ENCODE measurements at regions not wholly inside any gene's neighbourhood (a gene's known extent, or its start where the extent isn't known, plus 50 kb on each side); places are given as distances from the start of the nearest gene placed in this dataset.

DNA sequence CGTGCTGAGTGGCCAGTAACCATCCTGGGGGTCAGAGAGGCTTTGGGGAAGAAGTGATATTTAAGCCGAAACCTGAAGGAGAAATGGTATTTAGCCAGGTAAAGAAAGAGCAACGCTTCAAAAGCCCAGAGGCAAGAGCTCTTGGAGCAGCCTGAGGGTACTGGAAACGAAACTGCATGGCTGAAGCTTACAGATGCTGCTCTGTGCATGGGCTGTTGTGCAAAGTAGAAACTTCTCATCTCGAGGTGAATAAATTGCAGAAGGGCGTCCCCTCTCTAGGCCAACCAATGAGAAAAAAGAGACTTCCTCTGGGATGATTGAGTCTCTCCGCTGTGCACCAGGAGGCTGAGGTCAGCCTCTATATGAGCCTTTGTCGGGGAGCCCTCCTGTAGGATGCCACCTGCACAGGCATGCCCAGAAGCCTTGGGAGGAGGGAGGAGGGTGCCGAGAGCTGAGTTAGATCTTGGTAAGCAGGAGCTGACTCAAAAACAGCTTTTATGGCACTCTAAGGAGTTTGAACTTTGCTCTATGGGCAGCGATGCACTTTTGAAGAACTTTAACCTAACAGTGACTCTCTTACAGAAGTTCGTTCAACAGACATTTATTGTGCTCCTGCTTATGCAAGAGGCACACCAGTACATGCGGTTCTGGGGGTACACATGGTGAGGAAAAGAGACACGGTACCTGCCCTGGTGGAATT is 61.6 kb upstream of the EDN1 start:
- TF ChIP-seq, protein P1, sequence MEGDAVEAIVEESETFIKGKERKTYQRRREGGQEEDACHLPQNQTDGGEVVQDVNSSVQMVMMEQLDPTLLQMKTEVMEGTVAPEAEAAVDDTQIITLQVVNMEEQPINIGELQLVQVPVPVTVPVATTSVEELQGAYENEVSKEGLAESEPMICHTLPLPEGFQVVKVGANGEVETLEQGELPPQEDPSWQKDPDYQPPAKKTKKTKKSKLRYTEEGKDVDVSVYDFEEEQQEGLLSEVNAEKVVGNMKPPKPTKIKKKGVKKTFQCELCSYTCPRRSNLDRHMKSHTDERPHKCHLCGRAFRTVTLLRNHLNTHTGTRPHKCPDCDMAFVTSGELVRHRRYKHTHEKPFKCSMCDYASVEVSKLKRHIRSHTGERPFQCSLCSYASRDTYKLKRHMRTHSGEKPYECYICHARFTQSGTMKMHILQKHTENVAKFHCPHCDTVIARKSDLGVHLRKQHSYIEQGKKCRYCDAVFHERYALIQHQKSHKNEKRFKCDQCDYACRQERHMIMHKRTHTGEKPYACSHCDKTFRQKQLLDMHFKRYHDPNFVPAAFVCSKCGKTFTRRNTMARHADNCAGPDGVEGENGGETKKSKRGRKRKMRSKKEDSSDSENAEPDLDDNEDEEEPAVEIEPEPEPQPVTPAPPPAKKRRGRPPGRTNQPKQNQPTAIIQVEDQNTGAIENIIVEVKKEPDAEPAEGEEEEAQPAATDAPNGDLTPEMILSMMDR (IDR thresholded peaks at IDR 0.05; ENCODE audit: low read depth, low read length, poor library complexity, severe bottlenecking) = no peak
- TF ChIP-seq EZH2phosphoT487 (IDR thresholded peaks at IDR 0.05; ENCODE audit: borderline replicate concordance, low read length) = no peak
